Endothelial cell of umbilical vein (primary cell): ENCODE measurements at regions not wholly inside any gene's neighbourhood (a gene's known extent, or its start where the extent isn't known, plus 50 kb on each side); places are given as distances from the start of the nearest gene placed in this dataset.

Source experiments
- POLR2A ChIP-seq: IDR thresholded peaks from 2 replicates; pipeline ENCODE4 v1.6.1; 2012; ENCODE audit warnings: low read depth, mild to moderate bottlenecking, control low read depth, low read length
- POLR2AphosphoS5 ChIP-seq: IDR thresholded peaks from 2 replicates; pipeline ENCODE4 v1.6.1; 2012; ENCODE audit warnings: low read depth, mild to moderate bottlenecking, control low read depth, low read length, moderate library complexity; ENCODE audit not compliant: insufficient read depth
- TF ChIP-seq, protein P1 (sequence below), 2 donors: IDR thresholded peaks; 1 replicate in 1 of 2; 2 replicates in 1 of 2; pipeline ENCODE4 v1.5.1; 2011; ENCODE audit warnings: low read length in 2 of 2, mild to moderate bottlenecking in 2 of 2, moderate library complexity in 2 of 2, control low read depth in 1 of 2, inconsistent platforms in 1 of 2, low read depth in 1 of 2; ENCODE audit not compliant: insufficient read depth in 1 of 2; ENCODE audit errors: extremely low read depth in 1 of 2

DNA sequence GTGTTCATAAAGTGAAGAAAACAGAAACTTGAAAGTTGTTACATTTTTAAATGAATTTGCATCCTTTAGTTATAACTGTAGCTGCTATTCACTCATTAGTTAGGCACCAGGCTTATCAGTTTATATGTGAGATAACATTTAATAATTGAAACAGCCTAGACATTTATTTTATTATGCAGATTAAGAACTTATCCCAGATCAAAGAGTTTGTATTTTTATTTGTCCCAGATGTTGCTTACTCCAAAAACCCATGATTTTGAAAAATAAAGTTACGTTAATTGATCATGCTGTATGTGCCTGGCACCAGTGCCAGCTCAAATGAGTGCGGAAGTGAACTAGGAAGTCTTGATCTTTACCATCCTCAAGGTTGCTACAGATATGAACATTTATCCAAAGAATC lies 172.7 kb upstream of the CARD18 start:
- TF ChIP-seq, protein P1, sequence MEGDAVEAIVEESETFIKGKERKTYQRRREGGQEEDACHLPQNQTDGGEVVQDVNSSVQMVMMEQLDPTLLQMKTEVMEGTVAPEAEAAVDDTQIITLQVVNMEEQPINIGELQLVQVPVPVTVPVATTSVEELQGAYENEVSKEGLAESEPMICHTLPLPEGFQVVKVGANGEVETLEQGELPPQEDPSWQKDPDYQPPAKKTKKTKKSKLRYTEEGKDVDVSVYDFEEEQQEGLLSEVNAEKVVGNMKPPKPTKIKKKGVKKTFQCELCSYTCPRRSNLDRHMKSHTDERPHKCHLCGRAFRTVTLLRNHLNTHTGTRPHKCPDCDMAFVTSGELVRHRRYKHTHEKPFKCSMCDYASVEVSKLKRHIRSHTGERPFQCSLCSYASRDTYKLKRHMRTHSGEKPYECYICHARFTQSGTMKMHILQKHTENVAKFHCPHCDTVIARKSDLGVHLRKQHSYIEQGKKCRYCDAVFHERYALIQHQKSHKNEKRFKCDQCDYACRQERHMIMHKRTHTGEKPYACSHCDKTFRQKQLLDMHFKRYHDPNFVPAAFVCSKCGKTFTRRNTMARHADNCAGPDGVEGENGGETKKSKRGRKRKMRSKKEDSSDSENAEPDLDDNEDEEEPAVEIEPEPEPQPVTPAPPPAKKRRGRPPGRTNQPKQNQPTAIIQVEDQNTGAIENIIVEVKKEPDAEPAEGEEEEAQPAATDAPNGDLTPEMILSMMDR (IDR thresholded peaks at IDR 0.05; ENCODE audit: extremely low read depth in 1 of 2, insufficient read depth in 1 of 2, low read depth in 1 of 2, low read length in 2 of 2): no peak
- TF ChIP-seq POLR2AphosphoS5: no peak
- no peak for TF ChIP-seq POLR2A
